NCI-H2171 treated with DMSO at 0.1 percent for 48 hours (cell line): ENCODE measurements at regions not wholly inside any gene's neighbourhood (a gene's known extent, or its start where the extent isn't known, plus 50 kb on each side); places are given as distances from the start of the nearest gene placed in this dataset.
A peak's percentile ranks its signal among the peaks of the same experiment; 100 is the strongest.
"Not testable (repeated sequence)": the region's sequence is repeated elsewhere in the genome, so short reads cannot be mapped to it uniquely, and the experiment has no call there.

Experiments
- DNase-seq: peaks from one replicate; lab custom pipeline; 2025; lab: John Stamatoyannopoulos, UW

DNA sequence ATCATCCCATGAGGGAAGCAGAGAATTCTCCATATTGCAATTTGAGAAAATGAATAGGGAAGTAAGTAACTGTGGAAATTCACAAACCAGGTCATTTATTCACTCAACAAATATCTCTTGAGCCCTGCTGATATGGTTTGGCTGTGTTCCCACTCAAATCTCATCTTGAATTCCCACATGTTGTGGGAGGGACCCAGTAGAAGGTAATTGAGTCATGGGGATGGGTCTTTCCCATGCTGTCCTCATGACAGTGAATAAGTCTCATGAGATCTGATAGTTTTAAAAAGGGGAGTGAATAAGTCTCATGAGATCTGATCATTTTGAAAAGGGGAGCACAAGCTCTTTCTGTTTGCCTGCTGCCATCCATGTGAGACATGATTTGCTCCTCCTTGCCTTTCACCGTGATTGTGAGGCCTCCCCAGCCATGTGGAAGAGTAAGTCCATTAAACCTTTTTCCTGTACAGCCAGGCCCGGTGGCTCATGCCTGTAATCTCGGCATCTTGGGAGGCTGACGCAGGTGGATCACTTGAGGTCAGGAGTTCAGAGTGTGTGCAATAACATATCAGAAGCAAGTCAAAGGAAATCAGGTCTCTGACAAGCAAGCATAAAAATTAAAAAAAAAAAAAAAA is 193.2 kb downstream of the NDUFA10 start:
- DNase-seq, result no peak

DNA sequence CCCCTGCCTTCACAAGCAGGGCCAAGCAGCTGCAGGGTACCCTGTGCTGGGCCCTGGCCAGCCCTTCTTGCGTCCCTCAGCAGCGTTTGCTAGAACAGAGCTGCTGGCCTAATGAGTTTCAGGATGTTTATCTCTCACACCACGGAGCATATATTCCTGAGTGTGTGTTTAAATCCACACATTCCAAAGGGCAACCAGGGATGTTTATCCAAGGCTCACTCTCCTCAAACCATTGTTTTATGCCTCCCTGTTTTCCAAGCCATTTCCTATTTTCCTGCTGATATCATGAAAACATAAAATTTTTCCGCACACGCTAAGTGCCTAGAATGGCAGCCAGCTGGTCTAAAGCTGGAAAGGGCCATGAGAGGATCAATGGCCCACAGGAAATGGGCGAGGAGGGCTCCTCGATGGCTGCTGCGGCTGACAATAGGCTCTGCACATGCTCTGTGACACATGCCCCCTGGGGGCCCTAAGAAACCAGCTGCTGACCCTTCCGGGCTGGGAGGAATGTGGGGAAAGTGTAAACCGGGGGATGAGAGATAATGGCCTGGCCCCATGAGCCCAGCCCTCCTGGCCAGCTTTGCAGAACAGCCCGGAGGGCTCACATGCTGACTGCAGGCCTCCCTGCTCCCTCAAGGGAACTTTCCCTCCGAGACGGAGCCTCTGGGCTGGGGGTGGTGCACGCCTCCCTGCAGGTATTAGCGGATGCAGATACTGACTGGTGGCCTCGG is 194.0 kb downstream of the NDUFA10 start:
- DNase-seq, result no peak

DNA sequence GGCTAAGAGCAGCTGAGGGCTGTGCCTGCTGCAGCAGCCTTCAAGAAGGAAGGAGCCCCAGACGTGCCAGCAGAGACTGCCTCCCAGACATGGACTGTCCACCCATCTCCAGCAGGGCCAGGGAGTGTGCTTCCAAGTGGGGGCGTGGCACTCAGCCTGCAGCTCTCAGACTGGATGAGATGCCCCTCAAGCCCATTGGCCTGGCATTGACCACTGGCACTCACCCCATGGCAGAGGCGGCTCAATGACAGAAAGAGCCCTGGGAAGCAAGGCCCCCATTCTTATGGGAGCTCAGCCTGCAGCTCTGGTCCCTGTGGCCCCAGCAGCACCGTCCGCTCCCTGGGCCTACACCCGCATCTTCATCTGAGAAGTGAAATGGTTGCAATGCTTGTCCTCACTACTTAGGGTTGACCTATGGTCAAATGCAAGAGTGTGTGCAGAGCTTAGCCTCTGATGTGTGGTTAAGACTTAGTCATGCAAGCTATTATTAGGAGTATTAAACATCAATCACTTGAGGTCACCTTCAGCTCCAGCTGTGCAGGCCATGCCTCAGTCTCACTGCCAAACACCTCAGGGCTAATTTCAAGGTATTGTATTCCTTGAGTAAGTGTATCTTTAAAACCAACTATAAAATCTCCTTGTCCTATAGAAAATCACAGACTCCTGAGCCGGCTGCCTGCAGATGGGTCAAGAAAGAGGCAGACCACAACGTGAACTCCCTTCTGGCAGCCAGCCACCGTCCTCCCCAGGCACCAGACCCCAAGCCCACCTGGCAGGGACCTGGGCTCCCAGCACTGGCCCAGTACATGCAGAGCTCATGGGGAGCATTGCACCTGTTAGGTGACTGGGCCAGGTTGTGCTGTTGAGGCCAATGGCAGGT is 194.8 kb downstream of the NDUFA10 start:
- no peak for DNase-seq

GRCh38 chr2:239829326-239829725 is 195.8 kb downstream of the NDUFA10 start:
- no peak for DNase-seq

DNA sequence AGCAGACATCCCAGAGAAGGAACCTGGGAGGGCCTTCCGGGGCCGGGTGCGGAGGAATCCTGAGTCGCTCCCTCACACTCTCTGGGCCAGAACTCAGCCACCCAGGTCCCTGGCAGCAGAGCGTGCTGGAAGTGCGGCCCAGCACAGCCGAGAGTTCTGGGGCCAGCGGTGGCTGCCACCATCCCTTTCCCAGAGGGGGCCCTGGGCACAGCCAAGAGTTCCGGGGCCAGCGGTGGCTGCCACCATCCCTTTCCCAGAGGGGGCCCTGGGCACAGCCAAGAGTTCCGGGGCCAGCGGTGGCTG is 196.2 kb downstream of the NDUFA10 start:
- not testable (repeated sequence) for DNase-seq

DNA sequence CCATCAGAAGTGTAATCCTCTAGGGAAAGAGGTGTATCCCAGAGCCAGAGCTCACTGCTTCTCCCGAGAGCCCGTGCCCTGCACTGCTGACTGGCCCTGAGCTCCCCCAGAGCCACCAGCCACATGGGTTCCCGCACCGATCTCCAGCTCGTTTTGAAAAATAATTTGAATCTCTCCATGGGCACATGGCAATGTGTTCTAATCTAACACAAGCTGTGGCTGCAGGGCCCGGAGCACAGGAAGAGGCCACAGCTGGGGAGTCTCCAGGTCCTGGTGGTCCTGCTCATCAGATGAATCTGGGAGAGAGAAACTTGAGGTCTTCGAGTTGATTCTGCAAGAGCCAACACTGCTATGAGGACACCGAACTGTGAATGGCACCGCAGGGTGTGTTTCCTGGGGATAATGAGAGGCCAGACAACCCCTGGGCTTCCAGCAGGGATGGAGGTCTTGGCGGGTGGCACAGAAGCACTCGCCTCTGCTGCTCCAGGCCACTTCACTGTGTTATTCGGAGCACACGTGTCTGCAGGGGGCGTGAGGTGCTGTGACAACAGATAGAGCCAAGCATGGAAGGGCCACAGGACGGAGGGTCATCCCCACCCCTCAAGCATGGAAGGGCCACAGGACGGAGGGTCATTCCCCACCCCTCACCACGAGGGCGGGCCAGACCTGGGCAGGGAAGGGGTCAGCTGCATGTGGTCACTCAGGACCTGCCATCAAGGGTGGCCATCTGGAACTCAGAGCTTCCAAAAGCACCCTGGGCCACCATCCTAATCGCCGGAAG is 196.8 kb downstream of the NDUFA10 start:
- DNase-seq, result no peak

- DNase-seq, result no peak
Observed at GRCh38 chr2:239827523-239827890, 197.6 kb downstream of the NDUFA10 start.

GRCh38 chr2:239826786-239827522 is 198.2 kb downstream of the NDUFA10 start:
- DNase-seq, result no peak

- DNase-seq, result no peak
Observed at GRCh38 chr2:239826376-239826775, 198.8 kb downstream of the NDUFA10 start.

GRCh38 chr2:239825705-239825979 is 199.5 kb downstream of the NDUFA10 start:
- DNase-seq, result no peak

DNA sequence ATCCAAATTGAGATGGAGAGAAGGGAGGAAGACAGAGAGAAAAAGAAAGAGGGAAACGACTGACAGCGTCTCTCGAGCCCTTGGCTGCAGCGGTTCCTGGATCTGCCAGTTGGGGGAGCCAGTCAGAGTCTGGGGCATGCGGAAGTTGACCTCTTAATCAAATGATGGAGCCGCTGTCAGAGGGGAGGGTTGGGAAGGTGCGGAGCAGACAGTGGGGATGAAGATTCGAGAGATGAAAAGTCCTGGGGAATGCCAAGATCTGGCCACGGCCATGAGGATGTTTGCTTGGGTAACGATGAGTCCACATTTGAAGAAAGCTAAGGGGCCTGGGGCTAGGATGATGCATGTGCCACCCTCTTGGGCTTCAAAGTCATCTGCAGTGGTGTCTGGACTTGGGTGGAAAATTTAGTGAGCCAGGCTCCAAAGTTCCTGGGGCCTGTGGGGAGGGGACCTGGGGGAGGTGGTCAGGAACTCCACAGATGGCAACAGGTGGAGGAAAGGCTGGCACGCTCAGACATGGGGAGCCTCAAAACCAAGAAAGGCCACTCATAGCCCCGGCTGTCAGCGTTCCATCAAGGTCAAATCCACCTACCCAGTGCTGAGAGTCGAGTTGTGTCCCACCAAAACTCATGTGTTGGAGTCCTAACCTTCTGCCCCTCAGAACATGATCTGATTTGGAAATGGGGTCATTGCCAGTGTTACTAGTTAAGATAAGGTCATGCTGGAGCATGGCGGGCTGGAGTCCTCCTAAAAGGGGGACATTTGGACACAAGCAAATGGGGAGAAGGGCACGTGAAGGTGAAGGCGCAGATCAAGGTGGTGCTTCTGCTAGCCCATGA is 200.1 kb downstream of the NDUFA10 start:
- no peak for DNase-seq

DNA sequence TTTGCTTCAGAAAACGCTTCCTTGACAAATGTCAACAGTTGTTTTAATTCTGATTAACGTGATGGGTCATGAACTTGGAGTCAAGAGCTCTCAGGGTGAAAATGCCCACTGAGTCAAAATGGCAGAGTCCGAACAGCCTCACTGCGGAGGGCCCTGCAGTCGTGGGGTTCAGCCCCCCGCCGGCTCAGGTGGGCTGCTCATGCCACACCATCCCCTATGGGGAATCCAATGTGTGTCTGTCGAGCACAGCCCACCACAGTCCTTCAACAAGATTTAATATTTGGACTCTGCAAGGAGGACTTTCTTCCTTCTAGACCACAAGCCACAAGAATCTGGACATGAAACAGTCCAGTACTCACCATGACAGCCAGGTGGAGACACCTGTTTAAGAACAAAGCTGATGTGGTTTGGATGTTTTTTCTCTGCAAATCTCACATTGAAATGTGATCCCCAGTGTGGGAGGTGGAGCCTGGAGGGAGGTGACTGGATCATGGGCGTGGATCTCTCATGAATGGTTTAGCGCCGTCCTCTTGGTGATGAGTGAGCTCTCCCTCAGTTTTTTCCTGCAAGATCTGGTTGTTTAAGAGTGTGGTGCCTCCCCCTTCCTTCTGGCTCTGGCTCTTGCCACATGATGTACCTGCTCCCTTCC is 201.0 kb downstream of the NDUFA10 start:
- peak; percentile 79 for DNase-seq

GRCh38 chr2:239822146-239822831 is 202.9 kb downstream of the NDUFA10 start:
- DNase-seq, result no peak

DNA sequence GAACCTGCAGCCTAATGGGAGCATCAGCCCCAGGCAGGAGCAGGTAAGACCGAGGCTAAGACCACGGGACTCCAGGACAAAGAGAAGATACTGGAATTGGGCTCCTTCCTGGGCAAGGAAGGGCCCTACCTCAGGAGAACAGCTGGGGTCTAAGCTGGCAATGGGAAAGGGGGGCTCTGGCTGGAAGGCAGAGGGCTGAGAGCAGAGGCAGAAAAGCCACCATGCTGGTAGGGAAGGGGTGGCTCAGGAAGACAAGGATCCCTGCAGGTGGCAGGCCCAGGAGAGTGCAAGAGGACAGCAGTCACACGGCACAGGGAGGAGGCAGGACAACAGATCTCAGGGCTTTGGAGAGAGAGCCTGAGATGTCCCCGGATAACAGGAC is 203.5 kb downstream of the NDUFA10 start:
- no peak for DNase-seq

- no peak for DNase-seq
Observed at GRCh38 chr2:239820836-239821693, 204.1 kb downstream of the NDUFA10 start.

GRCh38 chr2:239819974-239820555 is 205.1 kb downstream of the NDUFA10 start:
- no peak for DNase-seq

GRCh38 chr2:239819091-239819973 is 205.8 kb downstream of the NDUFA10 start:
- no peak for DNase-seq
